Astrocyte of the hippocampus (primary cell): ENCODE measurements at regions not wholly inside any gene's neighbourhood (a gene's known extent, or its start where the extent isn't known, plus 50 kb on each side); places are given as distances from the start of the nearest gene placed in this dataset.

Source experiments
- DNase-seq: peaks from one replicate; pipeline ENCODE4 v3.0.0; 2011; ENCODE audit warnings: low read depth, low spot score

GRCh38 chrX:10021461-10022272 lies 54.5 kb downstream of the CLDN34 start:
- peak; percentile 45 for DNase-seq

DNA sequence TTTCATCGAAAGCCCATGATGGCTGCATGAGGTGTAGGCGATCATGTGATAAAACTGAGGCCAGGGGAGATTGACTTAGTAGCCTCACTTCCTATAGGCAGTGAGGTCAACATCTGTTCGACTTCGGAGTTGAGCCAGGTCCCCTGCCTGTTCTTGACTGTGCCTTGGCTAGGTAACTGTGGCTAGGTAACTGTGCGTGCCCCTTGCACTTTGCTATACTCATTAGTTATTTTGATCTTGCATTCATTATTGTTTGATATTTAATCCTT lies 55.0 kb downstream of the CLDN34 start:
- no peak for DNase-seq

- DNase-seq = peak; percentile 34
Measured at GRCh38 chrX:10022580-10023245, 55.6 kb downstream of the CLDN34 start.

DNA sequence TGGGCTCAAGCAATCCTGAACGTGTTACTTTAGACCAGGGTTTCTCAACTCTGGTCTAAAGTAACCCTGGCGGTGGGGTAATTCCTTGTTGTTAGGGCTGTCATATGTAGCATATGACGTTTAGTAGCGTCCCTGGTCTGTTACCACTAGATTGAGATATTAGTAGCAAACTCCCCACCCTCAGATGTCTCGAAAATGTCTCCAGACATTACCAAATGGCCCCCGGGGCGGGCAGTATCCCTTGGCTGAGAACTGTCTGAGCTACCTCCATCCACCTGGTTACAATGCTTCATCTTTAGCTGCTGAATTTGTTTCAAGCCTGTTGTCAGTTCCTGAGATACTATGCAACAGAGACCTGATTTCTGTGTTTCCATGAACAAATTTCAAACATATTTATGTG lies 56.7 kb downstream of the CLDN34 start:
- no peak for DNase-seq

GRCh38 chrX:10025742-10026493 lies 58.8 kb downstream of the CLDN34 start:
- DNase-seq = no peak

DNA sequence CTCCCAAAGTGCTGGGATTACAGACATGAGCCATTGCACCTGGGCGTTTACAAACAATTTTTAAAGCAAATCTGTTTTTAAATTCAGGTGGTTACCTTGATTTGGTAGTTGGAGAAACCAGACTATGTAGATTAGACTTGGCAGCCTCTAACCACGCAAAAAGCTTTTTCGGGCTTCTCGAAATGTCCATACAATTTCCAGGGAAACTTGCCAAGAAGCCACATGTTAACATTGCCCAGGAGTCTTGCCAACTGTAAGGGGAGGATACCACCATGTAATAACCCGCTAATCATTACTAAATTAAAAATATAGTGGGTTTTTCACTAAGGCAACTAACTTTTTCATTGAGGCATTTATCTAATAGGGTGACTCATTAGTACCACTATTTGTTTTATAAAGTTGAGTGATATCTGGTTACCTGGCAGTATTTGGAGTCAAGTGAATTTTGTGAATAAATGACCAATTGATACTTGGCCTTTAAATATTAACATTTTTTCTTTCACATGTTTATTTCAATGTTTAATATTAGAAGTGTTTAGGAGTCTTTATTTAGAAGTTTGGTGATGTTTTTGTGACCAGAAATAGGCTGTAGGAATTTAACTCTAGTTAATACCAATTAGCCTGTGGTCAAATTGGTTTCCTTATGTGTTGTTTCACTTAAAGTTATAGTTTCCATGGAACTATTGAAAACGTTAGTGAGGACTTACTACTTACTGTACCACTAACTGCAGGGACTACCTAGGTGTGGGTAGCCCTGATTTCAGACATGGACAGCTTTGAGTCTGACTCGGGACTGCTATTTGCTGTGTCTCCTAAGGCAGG lies 61.3 kb downstream of the CLDN34 start:
- no peak for DNase-seq

- DNase-seq = peak; percentile 51
Measured at GRCh38 chrX:10030570-10030969, 63.4 kb downstream of the CLDN34 start.

GRCh38 chrX:10031746-10032145 lies 64.6 kb downstream of the CLDN34 start:
- DNase-seq = no peak

DNA sequence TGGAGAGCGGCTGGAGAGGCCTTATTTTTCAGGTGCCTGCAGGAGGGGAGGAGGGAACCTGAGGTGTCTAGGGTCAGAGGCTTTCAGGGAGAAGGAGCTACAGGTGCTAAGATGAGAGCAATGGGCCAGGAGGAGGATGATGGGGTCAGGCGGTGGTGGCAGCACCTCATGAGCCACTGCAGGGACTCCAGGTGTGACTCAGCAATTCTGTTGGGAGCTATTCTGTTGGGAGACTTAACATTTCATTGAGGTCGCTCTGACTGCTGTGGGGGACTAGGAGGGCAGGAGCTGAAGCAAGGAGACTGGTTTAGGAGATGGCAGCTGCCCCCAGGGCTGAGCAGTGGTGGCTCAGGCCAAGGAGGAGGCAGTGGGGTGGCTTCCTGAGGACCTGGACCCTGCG lies 65.0 kb downstream of the CLDN34 start:
- DNase-seq = no peak

DNA sequence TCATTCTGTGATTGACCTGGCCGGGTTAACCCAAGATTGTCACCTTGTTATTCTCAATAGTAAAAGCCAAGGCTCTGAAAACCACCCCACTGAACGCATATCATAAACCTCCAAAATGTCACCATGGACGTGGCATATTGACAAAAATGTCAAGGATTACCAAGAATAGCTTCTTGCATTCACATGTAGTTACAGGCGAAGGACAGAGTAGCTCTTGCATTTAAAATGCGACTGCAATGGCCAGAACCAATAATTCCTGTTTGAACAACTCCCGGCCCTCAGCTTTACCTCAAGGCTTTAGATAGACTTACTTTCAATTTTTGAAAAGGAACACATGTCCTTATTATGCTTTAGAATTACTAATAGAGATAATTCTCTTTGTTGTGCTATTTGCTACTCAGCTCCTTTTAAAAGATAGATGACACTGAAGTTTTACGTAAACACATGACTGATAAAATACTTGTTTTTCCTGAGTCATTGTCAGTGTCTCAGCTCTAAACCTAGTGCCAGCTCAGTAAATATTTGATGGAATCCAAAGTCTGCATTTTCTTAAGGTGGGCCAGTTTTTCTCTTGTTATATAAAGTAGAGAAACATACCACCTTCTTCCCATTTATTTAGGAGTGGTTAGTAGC lies 66.3 kb downstream of the CLDN34 start:
- no peak for DNase-seq

- DNase-seq = no peak
Measured at GRCh38 chrX:10034740-10035260, 67.6 kb downstream of the CLDN34 start.

DNA sequence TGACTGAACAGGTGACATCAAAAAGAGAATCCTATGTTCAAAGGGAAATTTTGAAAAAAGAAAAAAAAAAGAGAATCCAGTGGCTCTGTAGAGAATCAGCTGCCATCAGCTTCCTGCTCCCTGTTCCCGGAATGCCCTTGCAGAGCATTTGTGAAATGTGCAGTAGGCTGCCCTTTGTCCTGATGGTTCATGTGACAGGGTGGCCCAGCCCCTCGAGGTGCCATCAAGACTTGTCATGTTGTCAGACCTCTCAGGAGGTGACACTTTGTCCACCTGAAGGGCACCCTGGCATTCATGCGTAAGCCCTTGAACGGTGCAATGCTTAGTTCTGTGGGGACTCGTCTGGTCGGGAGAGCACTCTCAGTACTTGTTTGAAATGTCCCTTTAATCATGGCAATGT lies 71.4 kb downstream of the CLDN34 start:
- no peak for DNase-seq

GRCh38 chrX:10039821-10040793 lies 72.9 kb downstream of the CLDN34 start:
- no peak for DNase-seq

GRCh38 chrX:10040961-10041360 lies 73.8 kb downstream of the CLDN34 start:
- DNase-seq = no peak

- DNase-seq = peak; percentile 88
Measured at GRCh38 chrX:10041383-10041782, 74.2 kb downstream of the CLDN34 start.

DNA sequence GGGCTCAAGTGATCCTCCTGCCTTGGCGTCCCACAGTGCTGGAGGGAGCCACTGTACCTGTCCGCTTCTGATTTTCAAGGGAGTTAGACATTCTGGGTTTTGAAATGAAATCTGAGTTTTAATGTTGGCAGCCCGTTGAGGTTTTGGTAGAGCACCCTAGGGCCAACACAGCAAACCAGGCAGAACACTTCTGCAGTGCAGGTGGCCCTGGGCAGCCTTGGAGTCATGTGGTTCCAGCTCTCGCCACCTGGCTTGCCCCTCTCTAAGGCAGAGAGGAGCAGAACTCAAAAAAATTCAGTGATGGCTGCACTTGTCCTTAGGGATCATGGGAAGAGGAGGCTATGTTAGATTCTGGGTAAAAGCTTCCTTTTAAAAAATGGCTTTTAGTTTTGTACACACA lies 74.9 kb downstream of the CLDN34 start:
- DNase-seq = no peak

DNA sequence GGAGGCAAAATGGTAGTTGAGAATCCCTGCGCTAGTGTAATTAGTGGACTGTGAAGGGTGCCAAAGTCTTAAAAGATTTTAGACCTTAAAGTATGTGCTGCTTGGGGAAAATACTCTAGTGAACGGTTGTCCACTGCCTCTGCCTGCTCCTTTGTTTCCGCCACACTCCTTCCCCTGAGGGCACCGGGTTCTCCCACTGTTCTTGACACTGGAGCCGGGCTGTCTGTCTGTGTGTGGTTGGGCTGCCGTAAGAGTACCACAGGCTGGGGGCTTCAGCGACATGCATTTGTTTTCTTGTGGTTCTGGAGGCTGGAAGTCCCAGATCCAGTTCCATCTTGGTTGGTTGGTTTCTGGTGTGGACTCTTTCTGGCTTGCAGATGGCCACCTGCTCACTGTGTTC lies 76.2 kb downstream of the CLDN34 start:
- DNase-seq = no peak

DNA sequence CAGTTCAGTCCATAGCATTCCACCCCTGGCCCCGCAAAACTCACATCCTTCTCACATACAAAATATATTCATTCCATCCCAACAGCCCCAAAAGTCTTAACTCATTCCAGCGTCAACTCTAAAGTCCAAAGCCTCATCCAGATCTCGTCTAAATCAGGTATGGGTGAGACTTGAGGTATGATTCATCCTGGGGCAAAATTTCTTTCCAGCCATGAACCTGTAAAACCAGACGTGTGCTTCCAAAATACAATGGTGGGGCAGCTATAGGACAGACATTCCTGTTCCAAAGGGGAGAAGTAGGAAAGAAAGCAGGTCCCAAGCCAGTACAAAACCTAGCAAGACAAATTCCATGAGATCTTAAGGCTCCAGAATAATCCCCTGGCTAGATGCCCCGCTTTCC lies 76.9 kb downstream of the CLDN34 start:
- no peak for DNase-seq

- no peak for DNase-seq
Measured at GRCh38 chrX:10045327-10046000, 78.3 kb downstream of the CLDN34 start.
